ENCODE measurements at regions not wholly inside any gene's neighbourhood (a gene's known extent, or its start where the extent isn't known, plus 50 kb on each side); places are given as distances from the start of the nearest gene placed in this dataset.
"Not testable (repeated sequence)": the region's sequence is repeated elsewhere in the genome, so short reads cannot be mapped to it uniquely, and the experiment has no call there.

DNA sequence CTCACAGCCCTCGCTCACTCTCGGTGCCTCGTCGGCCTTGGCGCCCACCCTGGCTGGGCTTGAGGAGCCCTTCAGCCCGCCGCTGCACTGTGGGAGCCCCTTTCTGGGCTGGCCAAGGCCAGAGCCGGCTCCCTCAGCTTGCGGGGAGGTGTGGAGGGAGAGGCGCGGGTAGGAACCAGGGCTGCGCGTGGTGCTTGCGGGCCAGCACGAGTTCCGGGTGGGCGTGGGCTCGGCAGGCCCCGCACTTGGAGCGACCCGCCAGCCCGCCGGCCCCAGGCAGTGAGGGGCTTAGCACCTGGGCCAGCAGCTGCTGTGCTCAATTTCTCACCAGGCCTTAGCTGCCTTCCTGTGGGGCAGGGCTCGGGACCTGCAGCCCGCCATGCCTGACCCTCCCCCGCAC lies 202.4 kb upstream of the PRSS16 start:
- not testable (repeated sequence) for H3K4me1 ChIP-seq (ENCODE audit: control insufficient read depth in 2 of 2, insufficient read depth in 2 of 2, low read length in 1 of 2)
- WGBS, 2 donors, result 94% methylated on average over 21 to 26 of the region's 26 CpGs

DNA sequence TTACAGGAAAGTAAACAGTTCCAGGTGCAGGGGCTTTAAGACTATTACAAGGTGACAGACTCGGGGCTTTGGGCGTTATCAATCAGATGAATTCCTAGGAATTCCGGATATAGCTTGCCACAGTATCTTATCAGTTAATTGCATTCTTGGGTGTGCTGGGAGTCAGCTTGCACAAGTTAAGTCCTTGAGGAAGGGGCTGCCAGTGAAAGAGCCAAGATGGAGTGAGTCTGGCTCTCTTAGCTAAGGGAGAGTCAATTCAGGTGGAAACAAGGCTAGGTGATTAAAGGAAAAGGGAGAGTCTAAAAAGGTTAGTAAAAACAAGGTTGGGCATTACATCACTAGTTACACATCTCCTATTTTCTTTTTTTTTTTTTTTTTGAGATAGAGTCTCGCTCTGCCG lies 199.8 kb upstream of the PRSS16 start:
- H3K36me3 ChIP-seq (ENCODE audit: control insufficient read depth in 2 of 2, insufficient read depth in 2 of 2, low read length in 1 of 2); H3K4me3 ChIP-seq (ENCODE audit: low read depth in 1 of 2, low read length in 2 of 2); H3K9me3 ChIP-seq (ENCODE audit: control insufficient read depth in 2 of 2, insufficient read depth in 1 of 2, low read depth in 1 of 2, low read length in 1 of 2); H3K4me1 ChIP-seq (ENCODE audit: control insufficient read depth in 2 of 2, insufficient read depth in 2 of 2, low read length in 1 of 2); H3K27me3 ChIP-seq (ENCODE audit: control insufficient read depth in 1 of 2, insufficient read depth in 2 of 2, low read length in 2 of 2); H3K27ac ChIP-seq (ENCODE audit: low read depth in 2 of 2, low read length in 1 of 2): not testable (repeated sequence)
- WGBS, 2 donors, result 39 to 45% methylated on average over 3 of the region's 5 CpGs

More for the DNA sequence above, 202.4 kb upstream of the PRSS16 start:
- not testable (repeated sequence) for H3K27me3 ChIP-seq (ENCODE audit: control insufficient read depth in 1 of 2, insufficient read depth in 2 of 2, low read length in 2 of 2); H3K4me3 ChIP-seq (ENCODE audit: low read depth in 1 of 2, low read length in 2 of 2); H3K9me3 ChIP-seq (ENCODE audit: control insufficient read depth in 2 of 2, insufficient read depth in 1 of 2, low read depth in 1 of 2, low read length in 1 of 2); H3K36me3 ChIP-seq (ENCODE audit: control insufficient read depth in 2 of 2, insufficient read depth in 2 of 2, low read length in 1 of 2); H3K27ac ChIP-seq (ENCODE audit: low read depth in 2 of 2, low read length in 1 of 2)

DNA sequence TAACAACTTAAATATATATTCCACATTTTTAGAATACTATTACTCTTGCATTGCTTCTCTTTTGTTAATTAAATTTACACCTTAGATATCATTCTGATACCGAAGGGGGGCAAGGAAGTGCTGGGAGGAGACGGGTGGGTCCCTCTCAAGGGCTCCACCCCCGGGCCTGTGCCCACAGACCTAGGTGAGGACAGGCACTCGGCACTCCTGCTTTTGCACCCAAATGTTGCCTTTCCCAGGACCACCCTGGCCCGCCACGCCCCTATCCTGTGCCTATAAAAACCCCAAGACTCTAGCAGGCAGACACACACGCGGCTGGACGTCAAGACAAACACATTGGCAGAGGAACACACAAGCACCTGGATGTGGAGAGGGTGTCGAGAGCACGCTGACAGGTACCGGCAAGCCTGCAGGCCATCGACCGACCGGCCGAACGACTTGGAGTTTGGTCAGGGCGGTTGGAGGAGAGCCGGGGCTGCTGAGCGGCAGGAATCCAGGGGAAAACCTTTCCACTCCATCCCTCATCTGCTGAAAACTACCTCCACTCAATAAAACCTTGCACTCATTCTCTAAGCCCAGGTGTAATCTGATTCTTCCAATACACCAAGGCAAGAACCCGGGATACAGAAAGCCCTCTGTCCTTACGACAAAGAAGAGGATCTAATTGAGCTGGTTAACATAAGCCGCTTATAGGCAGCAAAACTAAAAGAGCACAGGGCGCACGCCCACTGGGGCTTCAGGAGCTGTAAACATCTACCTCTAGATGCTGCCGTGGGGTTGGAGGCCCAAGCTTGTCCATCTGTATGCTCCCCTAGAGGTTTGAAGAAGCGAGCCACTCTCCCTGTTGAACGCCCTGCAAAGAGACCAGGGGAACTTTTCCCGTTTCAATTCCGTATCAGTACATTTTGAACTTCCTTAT lies 197.4 kb upstream of the PRSS16 start:
- Histone ChIP-seq H3K9me3 (ENCODE audit: control insufficient read depth in 2 of 2, insufficient read depth in 1 of 2, low read depth in 1 of 2, low read length in 1 of 2) (no peaks in the 10 kb centered on the region), H3K4me1 (ENCODE audit: control insufficient read depth in 2 of 2, insufficient read depth in 2 of 2, low read length in 1 of 2) (peaks cover 3 to 4% of the 10 kb centered on the region in 2 donors), H3K27ac (ENCODE audit: low read depth in 2 of 2, low read length in 1 of 2) (no peak overlapping the region), H3K27me3 (ENCODE audit: control insufficient read depth in 1 of 2, insufficient read depth in 2 of 2, low read length in 2 of 2) (no peaks in the 10 kb centered on the region), H3K36me3 (ENCODE audit: control insufficient read depth in 2 of 2, insufficient read depth in 2 of 2, low read length in 1 of 2) (no peaks in the 10 kb centered on the region), H3K4me3 (ENCODE audit: low read depth in 1 of 2, low read length in 2 of 2) (no peak overlapping the region)
- WGBS, 2 donors, result 46 to 55% methylated on average over 30 of the region's 30 CpGs

DNA sequence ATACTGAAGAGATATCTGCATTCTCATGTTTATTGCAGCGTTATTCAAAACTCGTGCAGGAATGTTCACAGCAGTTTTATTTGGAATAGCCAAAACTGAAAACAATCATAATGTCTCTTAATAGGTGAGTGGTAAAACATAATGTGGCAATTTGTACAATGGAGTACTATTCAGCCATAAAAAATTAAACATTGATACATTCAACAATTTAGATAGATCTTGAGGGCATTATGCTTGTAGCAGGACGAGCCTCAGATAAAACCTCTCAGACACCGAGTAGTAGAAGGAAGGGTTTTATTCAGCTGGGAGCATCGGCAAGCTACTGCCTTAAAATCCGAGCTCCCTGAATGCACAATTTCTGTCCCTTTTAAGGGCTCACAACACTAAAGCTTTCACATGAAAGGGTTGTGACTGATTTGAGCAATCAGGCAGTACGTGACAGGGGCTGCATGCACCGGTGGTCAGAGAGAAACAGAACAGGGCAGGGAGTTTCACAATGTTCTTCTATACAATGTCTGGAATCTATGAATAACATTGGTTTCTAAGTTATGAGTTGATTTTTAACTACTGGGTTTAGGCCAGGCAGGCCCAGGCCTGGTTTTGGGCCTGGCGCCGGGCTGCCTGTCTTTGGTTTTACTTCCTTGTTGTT lies 195.3 kb upstream of the PRSS16 start:
- H3K27me3 ChIP-seq (ENCODE audit: control insufficient read depth in 1 of 2, insufficient read depth in 2 of 2, low read length in 2 of 2); H3K9me3 ChIP-seq (ENCODE audit: control insufficient read depth in 2 of 2, insufficient read depth in 1 of 2, low read depth in 1 of 2, low read length in 1 of 2); H3K27ac ChIP-seq (ENCODE audit: low read depth in 2 of 2, low read length in 1 of 2); H3K4me3 ChIP-seq (ENCODE audit: low read depth in 1 of 2, low read length in 2 of 2); H3K4me1 ChIP-seq (ENCODE audit: control insufficient read depth in 2 of 2, insufficient read depth in 2 of 2, low read length in 1 of 2); H3K36me3 ChIP-seq (ENCODE audit: control insufficient read depth in 2 of 2, insufficient read depth in 2 of 2, low read length in 1 of 2): not testable (repeated sequence)
- WGBS, 2 donors, result 68 to 72% methylated on average over 10 of the region's 10 CpGs

DNA sequence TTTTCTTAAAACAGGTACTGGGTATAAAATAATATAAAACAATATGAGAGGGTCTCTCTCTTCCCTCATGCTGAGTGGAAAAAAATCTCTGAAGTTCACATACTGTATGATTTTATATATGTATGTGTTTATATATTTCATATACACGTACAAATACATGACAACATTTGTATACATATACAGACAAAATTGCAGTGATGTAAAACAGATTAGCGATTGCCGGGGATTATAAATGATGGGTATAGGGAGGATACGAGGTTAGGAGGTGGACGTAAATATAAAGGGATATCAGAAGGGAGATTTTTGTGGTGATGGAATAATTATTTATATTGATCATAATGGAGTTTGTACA lies 194.8 kb upstream of the PRSS16 start:
- H3K27me3 ChIP-seq (ENCODE audit: control insufficient read depth in 1 of 2, insufficient read depth in 2 of 2, low read length in 2 of 2), result no peaks in the 10 kb centered on the region
- no peaks in the 10 kb centered on the region for H3K9me3 ChIP-seq (ENCODE audit: control insufficient read depth in 2 of 2, insufficient read depth in 1 of 2, low read depth in 1 of 2, low read length in 1 of 2)
- WGBS, 2 donors, result 74 to 77% methylated on average over 5 of the region's 5 CpGs
- no peak overlapping the region for H3K27ac ChIP-seq (ENCODE audit: low read depth in 2 of 2, low read length in 1 of 2)
- no peak overlapping the region for H3K4me3 ChIP-seq (ENCODE audit: low read depth in 1 of 2, low read length in 2 of 2)
- no peaks in the 10 kb centered on the region for H3K36me3 ChIP-seq (ENCODE audit: control insufficient read depth in 2 of 2, insufficient read depth in 2 of 2, low read length in 1 of 2)
- H3K4me1 ChIP-seq (ENCODE audit: control insufficient read depth in 2 of 2, insufficient read depth in 2 of 2, low read length in 1 of 2), result peaks cover 3 to 4% of the 10 kb centered on the region in 2 donors

DNA sequence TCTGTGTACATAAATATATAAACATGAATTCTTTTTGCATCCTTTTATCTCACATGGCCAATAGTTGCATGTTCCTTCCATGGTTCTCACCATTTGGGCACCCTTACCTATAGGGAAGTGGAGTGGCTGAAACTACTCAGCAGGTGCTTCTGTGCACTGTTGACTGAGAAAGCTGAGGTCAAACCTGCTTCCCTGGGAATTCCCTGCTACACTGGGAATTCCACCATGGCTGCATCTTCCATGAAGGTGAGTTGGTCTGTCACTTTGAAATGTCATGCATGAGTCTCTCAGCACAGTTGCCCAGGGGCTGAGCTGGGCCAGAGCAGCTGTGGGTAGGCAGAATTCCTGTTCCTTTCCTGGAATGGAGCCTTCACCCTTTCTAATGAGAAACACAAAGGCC lies 193.8 kb upstream of the PRSS16 start:
- Histone ChIP-seq H3K9me3 (ENCODE audit: control insufficient read depth in 2 of 2, insufficient read depth in 1 of 2, low read depth in 1 of 2, low read length in 1 of 2) (no peaks in the 10 kb centered on the region), H3K4me1 (ENCODE audit: control insufficient read depth in 2 of 2, insufficient read depth in 2 of 2, low read length in 1 of 2) (peaks cover 3 to 4% of the 10 kb centered on the region in 2 donors), H3K27ac (ENCODE audit: low read depth in 2 of 2, low read length in 1 of 2) (no peak overlapping the region), H3K36me3 (ENCODE audit: control insufficient read depth in 2 of 2, insufficient read depth in 2 of 2, low read length in 1 of 2) (no peaks in the 10 kb centered on the region), H3K27me3 (ENCODE audit: control insufficient read depth in 1 of 2, insufficient read depth in 2 of 2, low read length in 2 of 2) (no peaks in the 10 kb centered on the region), H3K4me3 (ENCODE audit: low read depth in 1 of 2, low read length in 2 of 2) (no peak overlapping the region)

DNA sequence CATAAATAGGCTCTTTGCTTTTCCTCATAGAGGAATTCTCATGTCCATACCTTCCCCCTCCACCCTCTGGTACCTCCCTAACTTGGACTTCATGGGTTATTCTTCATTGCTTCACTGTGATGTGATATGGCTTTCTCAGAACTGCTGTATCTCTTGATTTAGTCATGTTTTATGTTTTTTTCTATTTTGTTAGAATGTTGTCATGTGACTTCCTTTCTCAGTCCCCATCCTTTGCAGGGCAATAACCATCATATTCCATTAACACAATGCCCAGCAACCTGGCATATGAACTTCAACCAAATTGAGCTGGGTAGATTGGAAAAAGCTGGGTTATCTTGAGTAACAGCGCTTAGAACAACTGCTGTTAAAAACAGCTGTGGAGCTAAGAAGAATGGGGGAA lies 190.9 kb upstream of the PRSS16 start:
- Histone ChIP-seq H3K4me1 (ENCODE audit: control insufficient read depth in 2 of 2, insufficient read depth in 2 of 2, low read length in 1 of 2) (no peaks in the 10 kb centered on the region), H3K9me3 (ENCODE audit: control insufficient read depth in 2 of 2, insufficient read depth in 1 of 2, low read depth in 1 of 2, low read length in 1 of 2) (no peaks in the 10 kb centered on the region), H3K36me3 (ENCODE audit: control insufficient read depth in 2 of 2, insufficient read depth in 2 of 2, low read length in 1 of 2) (no peaks in the 10 kb centered on the region), H3K27ac (ENCODE audit: low read depth in 2 of 2, low read length in 1 of 2) (no peak overlapping the region), H3K27me3 (ENCODE audit: control insufficient read depth in 1 of 2, insufficient read depth in 2 of 2, low read length in 2 of 2) (no peaks in the 10 kb centered on the region), H3K4me3 (ENCODE audit: low read depth in 1 of 2, low read length in 2 of 2) (no peak overlapping the region)
- 96 to 97% methylated on average over 1 of the region's 1 CpG for WGBS, 2 donors

DNA sequence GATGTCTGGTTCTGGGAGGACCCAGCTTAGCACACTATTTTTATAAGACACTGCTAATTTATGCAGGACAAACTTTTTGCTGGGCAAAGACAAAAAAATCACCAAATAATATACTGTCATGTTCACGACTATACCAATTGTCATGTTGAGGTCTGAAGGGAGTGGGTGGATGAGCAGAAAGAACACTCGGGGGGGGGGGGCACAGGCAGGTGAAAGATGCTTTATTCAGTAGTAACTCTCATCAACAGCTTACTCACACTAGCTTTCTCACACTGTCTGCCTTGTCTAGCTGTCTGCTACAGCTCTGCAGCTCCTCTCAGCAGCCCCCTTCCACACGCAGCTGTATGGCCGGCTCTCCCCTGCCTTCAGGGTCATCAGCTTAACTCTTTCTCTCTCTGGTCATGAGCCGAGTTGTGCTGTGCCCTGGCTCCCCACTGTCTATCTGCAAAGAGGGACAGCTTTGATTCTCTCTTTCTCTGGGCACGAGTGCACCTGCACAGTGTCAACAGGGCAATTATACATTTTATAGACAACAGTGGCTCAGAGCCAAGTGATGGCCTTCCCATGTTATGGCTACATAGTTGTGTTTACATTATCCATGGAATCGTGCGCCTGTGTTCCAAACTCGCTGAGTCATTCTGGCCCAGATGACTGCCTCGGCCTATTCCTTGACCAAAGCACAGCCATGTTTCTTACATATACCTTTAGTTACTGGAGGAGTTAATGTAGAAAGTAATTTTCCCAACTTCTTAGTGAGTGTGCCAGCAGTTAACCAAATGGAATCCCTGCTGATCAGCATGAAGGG lies 187.7 kb upstream of the PRSS16 start:
- 62 to 65% methylated on average over 10 of the region's 10 CpGs for WGBS, 2 donors
- Histone ChIP-seq H3K27ac (ENCODE audit: low read depth in 2 of 2, low read length in 1 of 2) (no peak overlapping the region), H3K4me1 (ENCODE audit: control insufficient read depth in 2 of 2, insufficient read depth in 2 of 2, low read length in 1 of 2) (no peaks in the 10 kb centered on the region), H3K36me3 (ENCODE audit: control insufficient read depth in 2 of 2, insufficient read depth in 2 of 2, low read length in 1 of 2) (no peaks in the 10 kb centered on the region), H3K4me3 (ENCODE audit: low read depth in 1 of 2, low read length in 2 of 2) (no peak overlapping the region), H3K9me3 (ENCODE audit: control insufficient read depth in 2 of 2, insufficient read depth in 1 of 2, low read depth in 1 of 2, low read length in 1 of 2) (no peaks in the 10 kb centered on the region), H3K27me3 (ENCODE audit: control insufficient read depth in 1 of 2, insufficient read depth in 2 of 2, low read length in 2 of 2) (no peaks in the 10 kb centered on the region)

DNA sequence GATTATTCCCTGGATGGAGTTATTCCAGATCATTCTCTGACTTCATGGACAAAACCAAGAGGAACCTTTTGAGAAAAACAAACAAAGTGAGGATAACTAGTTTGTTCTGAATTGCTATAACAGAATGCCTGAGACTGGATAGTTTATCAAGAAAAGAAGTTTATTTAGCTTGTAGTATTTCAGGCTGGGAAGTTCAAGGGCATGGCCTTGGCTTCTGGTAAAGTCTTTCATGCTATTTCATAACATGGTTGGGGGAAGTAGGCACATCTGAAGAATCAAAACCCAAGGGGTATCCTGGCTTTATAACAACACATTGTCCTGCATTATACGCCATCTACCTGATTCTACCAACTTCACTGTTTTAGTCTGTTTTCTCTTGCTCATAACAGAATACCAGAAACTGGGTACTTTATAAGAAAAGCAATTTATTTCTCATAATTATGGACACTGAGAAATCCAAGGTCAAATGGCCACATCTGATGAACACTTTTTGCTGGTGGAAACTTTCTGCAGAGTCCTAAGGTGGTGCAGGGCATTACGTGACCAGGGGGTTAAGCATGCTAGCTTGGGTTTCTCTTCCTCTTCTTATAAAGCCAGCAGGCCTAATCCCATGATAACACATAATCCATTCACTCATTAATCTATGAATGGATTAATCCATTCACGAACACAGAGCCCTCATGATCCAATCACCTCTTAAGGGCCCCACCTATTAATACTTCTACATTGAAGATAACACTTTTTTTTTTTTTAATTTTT lies 186.1 kb upstream of the PRSS16 start:
- H3K4me3 ChIP-seq (ENCODE audit: low read depth in 1 of 2, low read length in 2 of 2), result no peak overlapping the region
- no peaks in the 10 kb centered on the region for H3K36me3 ChIP-seq (ENCODE audit: control insufficient read depth in 2 of 2, insufficient read depth in 2 of 2, low read length in 1 of 2)
- no peaks in the 10 kb centered on the region for H3K27me3 ChIP-seq (ENCODE audit: control insufficient read depth in 1 of 2, insufficient read depth in 2 of 2, low read length in 2 of 2)
- 85 to 86% methylated on average over 3 of the region's 3 CpGs for WGBS, 2 donors
- H3K4me1 ChIP-seq (ENCODE audit: control insufficient read depth in 2 of 2, insufficient read depth in 2 of 2, low read length in 1 of 2), result no peaks in the 10 kb centered on the region
- no peak overlapping the region for H3K27ac ChIP-seq (ENCODE audit: low read depth in 2 of 2, low read length in 1 of 2)
- H3K9me3 ChIP-seq (ENCODE audit: control insufficient read depth in 2 of 2, insufficient read depth in 1 of 2, low read depth in 1 of 2, low read length in 1 of 2), result no peaks in the 10 kb centered on the region

Measured in esophagus (tissue), 2 donors.